Activated CD4-positive, alpha-beta T cell treated with anti-CD3 and anti-CD28 coated beads for 36 hours (primary cell): ENCODE measurements at regions not wholly inside any gene's neighbourhood (a gene's known extent, or its start where the extent isn't known, plus 50 kb on each side); places are given as distances from the start of the nearest gene placed in this dataset.
"Not testable (repeated sequence)": the region's sequence is repeated elsewhere in the genome, so short reads cannot be mapped to it uniquely, and the experiment has no call there.

Source experiments
- ATAC-seq: fragments of 200-7000 bp; cut with Tn5 transposase; one replicate; pipeline ENCODE4 v1.10.0; 2021; ENCODE audit warnings: mild to moderate bottlenecking, moderate library complexity
- CTCF ChIA-PET: fragments of 350-600 bp; sonication (Branson Sonifier 250); formaldehyde crosslinking; loops from one replicate; lab custom pipeline; 2021; ENCODE audit warnings: antibody characterized with exemption; lab: Charles Lee
- POLR2A ChIA-PET: fragments of 350-600 bp; sonication (Branson Sonifier 250); formaldehyde crosslinking; loops from one replicate; lab custom pipeline; 2021; ENCODE audit warnings: antibody characterized with exemption, inconsistent platforms; lab: Charles Lee
- DNase-seq: peaks from one replicate; pipeline ENCODE4 v3.0.0-alpha.2; 2020
- H3K27ac Mint-ChIP-seq: one replicate; pipeline ENCODE4 v1.8.0; 2021; ENCODE audit warnings: mixed read lengths
- H3K27me3 Mint-ChIP-seq: one replicate; pipeline ENCODE4 v1.8.0; 2021; ENCODE audit warnings: mixed read lengths
- H3K36me3 Mint-ChIP-seq: one replicate; pipeline ENCODE4 v1.8.0; 2021; ENCODE audit warnings: low read depth, mixed read lengths
- H3K4me1 Mint-ChIP-seq: one replicate; pipeline ENCODE4 v1.8.0; 2021; ENCODE audit warnings: mixed read lengths
- H3K4me3 Mint-ChIP-seq: one replicate; pipeline ENCODE4 v1.8.0; 2021; ENCODE audit warnings: mild to moderate bottlenecking, moderate library complexity, mixed read lengths
- H3K9me3 Mint-ChIP-seq: one replicate; pipeline ENCODE4 v1.8.0; 2021; ENCODE audit warnings: low read depth, mixed read lengths
- intact Hi-C, 2 experiments: fragments of 100-400 bp; cut with DNase I in 1 of 2; cut with micrococcal nuclease in 1 of 2; formaldehyde crosslinking; loops; one replicate each; pipeline versions ENCODE4 v1.14.2 to v1.15.1; 2022 to 2024; cut with DNase I, micrococcal nuclease

- CTCF ChIA-PET, result no interaction called here
- POLR2A ChIA-PET, result no interaction called here
- Mint-ChIP-seq H3K9me3 (peaks cover 10% of the 10 kb centered on the region), H3K4me1 (no peaks in the 10 kb centered on the region), H3K36me3 (peaks cover 5% of the 10 kb centered on the region), H3K27ac (no peak overlapping the region), H3K4me3 (no peak overlapping the region), H3K27me3 (no peaks in the 10 kb centered on the region)
- ATAC-seq, result no peak
- no peak for DNase-seq
- intact Hi-C loops, result no loop called here
Observed at GRCh38 chrY:13845276-13845675, 141.0 kb downstream of the VCY start.

DNA sequence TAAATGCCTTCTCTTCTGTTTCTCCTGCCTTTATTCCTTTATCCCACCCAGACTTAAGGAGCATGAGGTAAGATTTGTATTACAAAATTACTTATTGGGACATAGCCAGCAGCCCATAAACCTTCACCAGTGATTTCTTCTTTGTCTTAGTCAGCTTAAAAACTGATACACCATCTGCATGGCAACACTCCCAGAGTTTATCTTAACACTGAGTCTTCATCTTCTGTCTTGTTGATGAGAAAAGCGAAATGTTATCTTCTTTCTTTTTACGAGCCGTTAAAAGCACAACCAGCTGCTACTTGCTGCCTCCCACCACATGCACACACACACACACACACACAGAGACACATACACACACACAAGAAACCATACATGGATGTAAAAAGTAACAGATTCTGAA is 116.7 kb downstream of the VCY start:
- no peaks in the 10 kb centered on the region for H3K36me3 Mint-ChIP-seq
- intact Hi-C loops, result loop anchor here in 1 of 2 experiments (5.0 kb wide), 1 partner anchor 117 kb away; no protein-coding TSS in a partner anchor
- POLR2A ChIA-PET, result no interaction called here

DNA sequence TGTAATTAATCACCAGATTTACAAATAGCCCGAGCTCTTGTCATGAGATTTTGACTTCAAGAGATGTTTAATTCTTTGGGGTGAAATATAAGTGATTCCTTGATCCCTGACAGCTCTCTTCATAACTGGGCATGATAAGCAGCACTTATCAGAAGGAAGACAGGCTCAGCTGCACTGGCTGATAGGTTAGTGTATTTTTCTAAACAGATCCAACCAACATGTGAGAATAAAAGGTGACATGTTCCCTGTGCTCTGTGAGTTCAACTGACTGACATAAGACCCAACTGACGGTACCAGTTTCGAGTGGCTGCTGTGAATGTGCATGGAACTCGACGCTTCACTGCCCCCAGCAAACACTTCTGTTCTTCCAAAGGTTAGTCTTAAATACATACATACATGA is 114.8 kb downstream of the VCY start:
- no peaks in the 10 kb centered on the region for H3K36me3 Mint-ChIP-seq
- ChIA-PET POLR2A (no interaction called here), CTCF (no interaction called here)
- ATAC-seq (no peak), DNase-seq (no peak)
- H3K27ac Mint-ChIP-seq, result no peak overlapping the region
- no peaks in the 10 kb centered on the region for H3K4me1 Mint-ChIP-seq
- no peak overlapping the region for H3K4me3 Mint-ChIP-seq
- H3K27me3 Mint-ChIP-seq, result no peaks in the 10 kb centered on the region
- no peaks in the 10 kb centered on the region for H3K9me3 Mint-ChIP-seq
- intact Hi-C loops, result no loop called here

More for the DNA sequence above, 116.7 kb downstream of the VCY start:
- no peak overlapping the region for H3K27ac Mint-ChIP-seq
- no peaks in the 10 kb centered on the region for H3K4me1 Mint-ChIP-seq
- H3K9me3 Mint-ChIP-seq, result no peaks in the 10 kb centered on the region
- H3K27me3 Mint-ChIP-seq, result no peaks in the 10 kb centered on the region
- CTCF ChIA-PET, result no interaction called here
- ATAC-seq, result no peak
- no peak for DNase-seq
- no peak overlapping the region for H3K4me3 Mint-ChIP-seq

DNA sequence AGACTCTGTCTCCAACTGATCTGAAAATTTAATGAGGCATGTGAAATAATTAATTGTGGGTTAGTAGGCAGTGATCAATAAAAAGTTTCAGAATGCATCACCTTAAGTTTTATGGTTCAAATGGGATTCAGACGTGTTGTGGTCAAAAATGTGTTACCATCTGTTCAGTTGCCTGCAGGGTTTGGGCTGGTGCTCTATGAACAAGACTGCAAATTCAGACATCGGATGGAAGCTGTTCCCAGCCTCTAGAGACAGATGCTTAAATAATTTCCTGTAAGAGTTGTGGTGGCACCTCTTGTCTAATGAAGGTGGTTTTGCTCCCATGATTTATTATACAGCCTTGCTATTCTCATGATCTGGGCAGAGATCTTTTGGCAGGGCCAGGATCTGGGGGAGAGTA is 113.6 kb downstream of the VCY start:
- Mint-ChIP-seq H3K36me3 (no peaks in the 10 kb centered on the region), H3K9me3 (no peaks in the 10 kb centered on the region), H3K27ac (no peak overlapping the region), H3K4me3 (no peak overlapping the region), H3K27me3 (no peaks in the 10 kb centered on the region), H3K4me1 (no peaks in the 10 kb centered on the region)
- DNase-seq, result no peak
- ChIA-PET CTCF (no interaction called here), POLR2A (no interaction called here)
- no peak for ATAC-seq
- intact Hi-C loops, result no loop called here

DNA sequence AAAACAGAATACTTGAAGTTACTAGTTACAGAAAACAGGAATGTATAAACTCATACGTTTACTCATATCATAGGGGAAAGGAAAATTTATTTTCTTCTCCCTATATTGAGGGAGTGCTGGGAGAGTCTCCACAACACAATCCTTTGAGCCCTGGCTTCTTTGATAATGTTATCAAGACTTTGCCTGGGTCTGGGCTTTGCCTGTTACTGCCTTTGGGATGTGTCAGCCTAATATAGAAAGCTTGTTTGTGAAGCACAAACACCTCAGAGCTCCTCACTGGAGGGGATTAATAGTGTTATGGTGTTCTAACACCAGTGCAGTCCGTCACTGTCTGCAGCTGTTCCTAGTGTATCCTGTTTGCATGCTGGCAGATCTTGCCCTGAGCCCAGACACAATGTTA is 107.8 kb downstream of the VCY start:
- H3K27ac Mint-ChIP-seq, result no peak overlapping the region
- no peaks in the 10 kb centered on the region for H3K9me3 Mint-ChIP-seq
- no peak for DNase-seq
- H3K36me3 Mint-ChIP-seq, result peaks cover 3% of the 10 kb centered on the region
- intact Hi-C loops, result no loop called here
- no peaks in the 10 kb centered on the region for H3K27me3 Mint-ChIP-seq
- POLR2A ChIA-PET, result no interaction called here
- H3K4me3 Mint-ChIP-seq, result no peak overlapping the region
- ATAC-seq, result no peak
- CTCF ChIA-PET, result no interaction called here
- no peaks in the 10 kb centered on the region for H3K4me1 Mint-ChIP-seq

- POLR2A ChIA-PET, result no interaction called here
- H3K4me3 Mint-ChIP-seq, result no peak overlapping the region
- H3K36me3 Mint-ChIP-seq, result peaks cover 3% of the 10 kb centered on the region
- DNase-seq, result no peak
- ATAC-seq, result no peak
- no peak overlapping the region for H3K27ac Mint-ChIP-seq
- intact Hi-C loops, result loop anchor here in 1 of 2 experiments (10.0 kb wide), 1 partner anchor 474 kb away; no protein-coding TSS in a partner anchor
- H3K27me3 Mint-ChIP-seq, result no peaks in the 10 kb centered on the region
- H3K9me3 Mint-ChIP-seq, result no peaks in the 10 kb centered on the region
- CTCF ChIA-PET, result no interaction called here
- no peaks in the 10 kb centered on the region for H3K4me1 Mint-ChIP-seq
Observed at GRCh38 chrY:13881096-13881495, 105.2 kb downstream of the VCY start.

DNA sequence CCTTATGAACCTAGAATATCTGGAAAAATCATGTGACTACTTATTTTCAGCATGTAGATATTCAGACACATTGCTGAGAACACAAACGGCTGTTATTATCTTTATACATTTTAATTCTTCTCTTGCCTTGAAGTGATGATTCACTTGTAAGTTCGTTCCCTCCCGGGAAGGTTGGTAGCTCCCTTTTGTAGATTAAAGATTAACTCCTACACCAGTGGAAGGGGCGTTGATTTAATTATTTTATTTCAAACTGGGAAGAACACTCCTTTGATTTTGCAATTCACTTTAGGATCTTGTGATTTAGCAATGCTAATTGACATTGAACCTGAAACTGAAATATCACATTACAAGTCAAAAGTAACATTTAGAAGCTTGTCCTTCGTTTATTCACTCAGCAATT is 103.4 kb downstream of the VCY start:
- Mint-ChIP-seq H3K4me3 (no peak overlapping the region), H3K27ac (no peak overlapping the region), H3K4me1 (no peaks in the 10 kb centered on the region), H3K27me3 (no peaks in the 10 kb centered on the region), H3K9me3 (no peaks in the 10 kb centered on the region), H3K36me3 (peaks cover 3% of the 10 kb centered on the region)
- POLR2A ChIA-PET, result no interaction called here
- ATAC-seq, result no peak
- DNase-seq, result no peak
- intact Hi-C loops, result loop anchor here in 1 of 2 experiments (10.0 kb wide), 1 partner anchor 472 kb away; no protein-coding TSS in a partner anchor
- CTCF ChIA-PET, result no interaction called here

DNA sequence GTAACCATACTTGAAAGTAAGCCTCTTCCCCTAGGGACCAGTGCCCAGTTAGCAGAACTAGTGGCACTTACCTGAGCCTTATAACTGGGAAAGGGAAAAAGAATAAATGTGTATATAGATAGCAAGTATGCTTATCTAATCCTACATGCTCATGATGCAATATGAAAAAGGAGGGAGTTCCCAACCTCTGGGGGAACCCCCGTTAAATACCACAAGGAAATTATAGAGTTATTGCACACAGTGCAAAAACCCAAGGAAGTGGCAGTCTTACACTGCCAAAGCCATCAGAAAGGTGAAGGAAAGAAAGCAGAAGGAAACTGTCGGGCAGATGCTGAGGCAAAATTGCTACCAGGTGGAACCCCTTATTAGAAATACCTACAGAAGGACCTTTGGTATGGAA is 92.2 kb downstream of the VCY start:
- H3K27ac Mint-ChIP-seq, H3K4me3 Mint-ChIP-seq, H3K27me3 Mint-ChIP-seq, intact Hi-C loops, H3K4me1 Mint-ChIP-seq, ATAC-seq, H3K36me3 Mint-ChIP-seq, CTCF ChIA-PET, POLR2A ChIA-PET, H3K9me3 Mint-ChIP-seq: not testable (repeated sequence)
- peak; percentile 5 for DNase-seq

- Mint-ChIP-seq H3K27me3 (no peaks in the 10 kb centered on the region), H3K27ac (no peak overlapping the region)
Observed at GRCh38 chrY:13907736-13908135, 78.5 kb downstream of the VCY start.

GRCh38 chrY:13930436-13930835 is 55.8 kb downstream of the VCY start:
- H3K4me1 Mint-ChIP-seq, H3K27ac Mint-ChIP-seq, CTCF ChIA-PET, DNase-seq, intact Hi-C loops, H3K36me3 Mint-ChIP-seq, POLR2A ChIA-PET, H3K4me3 Mint-ChIP-seq, H3K9me3 Mint-ChIP-seq, H3K27me3 Mint-ChIP-seq, ATAC-seq: not testable (repeated sequence)

More at GRCh38 chrY:13907736-13908135, 78.5 kb downstream of the VCY start:
- H3K36me3 Mint-ChIP-seq, result peaks cover 1% of the 10 kb centered on the region
- intact Hi-C loops, result no loop called here
- DNase-seq, result no peak
- no peaks in the 10 kb centered on the region for H3K4me1 Mint-ChIP-seq
- ChIA-PET CTCF (no interaction called here), POLR2A (no interaction called here)
- H3K4me3 Mint-ChIP-seq, result no peak overlapping the region
- ATAC-seq, result no peak
- H3K9me3 Mint-ChIP-seq, result peaks cover 4% of the 10 kb centered on the region
